ENCODE measurements at regions not wholly inside any gene's neighbourhood (a gene's known extent, or its start where the extent isn't known, plus 50 kb on each side); places are given as distances from the start of the nearest gene placed in this dataset.

GRCh38 chr16:77617996-77618395 is 104.3 kb upstream of the NUDT7 start:
- Histone ChIP-seq H3K27ac (ENCODE audit: low read depth, low read length) (no peak overlapping the region), H3K9ac (ENCODE audit: low read length) (no peak overlapping the region), H3K4me1 (ENCODE audit: control insufficient read depth, insufficient read depth, low read length) (no peaks in the 10 kb centered on the region), H3K27me3 (ENCODE audit: control insufficient read depth, insufficient read depth, low read length) (no peaks in the 10 kb centered on the region), H3K9me3 (ENCODE audit: control insufficient read depth, insufficient read depth, low read depth, low read length) (no peaks in the 10 kb centered on the region), H3K4me3 (ENCODE audit: low read depth, low read length) (no peak overlapping the region), H3K36me3 (ENCODE audit: control insufficient read depth, insufficient read depth, low read length) (no peaks in the 10 kb centered on the region)

GRCh38 chr16:77618951-77619350 is 103.4 kb upstream of the NUDT7 start:
- Histone ChIP-seq H3K9me3 (ENCODE audit: control insufficient read depth, insufficient read depth, low read depth, low read length) (no peaks in the 10 kb centered on the region), H3K4me3 (ENCODE audit: low read depth, low read length) (no peak overlapping the region), H3K27me3 (ENCODE audit: control insufficient read depth, insufficient read depth, low read length) (no peaks in the 10 kb centered on the region), H3K4me1 (ENCODE audit: control insufficient read depth, insufficient read depth, low read length) (no peaks in the 10 kb centered on the region), H3K27ac (ENCODE audit: low read depth, low read length) (no peak overlapping the region), H3K36me3 (ENCODE audit: control insufficient read depth, insufficient read depth, low read length) (no peaks in the 10 kb centered on the region), H3K9ac (ENCODE audit: low read length) (no peak overlapping the region)

GRCh38 chr16:77624085-77624484 is 98.2 kb upstream of the NUDT7 start:
- no peaks in the 10 kb centered on the region for H3K9me3 ChIP-seq (ENCODE audit: control insufficient read depth, insufficient read depth, low read depth, low read length)
- no peak overlapping the region for H3K9ac ChIP-seq (ENCODE audit: low read length)
- H3K4me1 ChIP-seq (ENCODE audit: control insufficient read depth, insufficient read depth, low read length) = no peaks in the 10 kb centered on the region
- no peak overlapping the region for H3K27ac ChIP-seq (ENCODE audit: low read depth, low read length)
- no peaks in the 10 kb centered on the region for H3K36me3 ChIP-seq (ENCODE audit: control insufficient read depth, insufficient read depth, low read length)
- no peak overlapping the region for H3K4me3 ChIP-seq (ENCODE audit: low read depth, low read length)
- H3K27me3 ChIP-seq (ENCODE audit: control insufficient read depth, insufficient read depth, low read length) = no peaks in the 10 kb centered on the region

GRCh38 chr16:77636615-77637014 is 85.7 kb upstream of the NUDT7 start:
- H3K4me1 ChIP-seq (ENCODE audit: control insufficient read depth, insufficient read depth, low read length) = no peaks in the 10 kb centered on the region
- no peak overlapping the region for H3K27ac ChIP-seq (ENCODE audit: low read depth, low read length)
- H3K36me3 ChIP-seq (ENCODE audit: control insufficient read depth, insufficient read depth, low read length) = no peaks in the 10 kb centered on the region
- H3K27me3 ChIP-seq (ENCODE audit: control insufficient read depth, insufficient read depth, low read length) = no peaks in the 10 kb centered on the region
- no peak overlapping the region for H3K9ac ChIP-seq (ENCODE audit: low read length)
- no peaks in the 10 kb centered on the region for H3K9me3 ChIP-seq (ENCODE audit: control insufficient read depth, insufficient read depth, low read depth, low read length)
- H3K4me3 ChIP-seq (ENCODE audit: low read depth, low read length) = no peak overlapping the region

DNA sequence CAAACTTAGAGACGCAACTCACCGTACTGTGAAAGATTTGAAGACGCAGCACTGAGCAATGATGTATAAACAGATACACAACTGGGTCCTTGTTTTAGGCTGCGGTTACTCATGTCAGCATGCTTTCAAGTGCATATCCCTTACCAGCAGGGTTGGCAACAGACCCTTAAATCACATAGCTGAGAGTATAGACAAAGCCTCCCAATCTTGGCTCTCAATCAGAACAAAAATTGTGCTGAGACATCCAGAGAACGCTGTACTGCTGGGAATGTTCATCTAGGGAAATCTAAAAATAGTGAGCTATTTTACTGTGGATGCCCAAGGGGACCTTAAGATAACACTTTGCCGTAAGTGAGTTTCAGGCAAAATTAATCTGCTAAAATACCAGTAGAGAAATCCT is 84.4 kb upstream of the NUDT7 start:
- Histone ChIP-seq H3K27me3 (ENCODE audit: control insufficient read depth, insufficient read depth, low read length) (no peaks in the 10 kb centered on the region), H3K27ac (ENCODE audit: low read depth, low read length) (no peak overlapping the region), H3K4me3 (ENCODE audit: low read depth, low read length) (no peak overlapping the region), H3K36me3 (ENCODE audit: control insufficient read depth, insufficient read depth, low read length) (no peaks in the 10 kb centered on the region), H3K4me1 (ENCODE audit: control insufficient read depth, insufficient read depth, low read length) (no peaks in the 10 kb centered on the region), H3K9ac (ENCODE audit: low read length) (no peak overlapping the region), H3K9me3 (ENCODE audit: control insufficient read depth, insufficient read depth, low read depth, low read length) (no peaks in the 10 kb centered on the region)

DNA sequence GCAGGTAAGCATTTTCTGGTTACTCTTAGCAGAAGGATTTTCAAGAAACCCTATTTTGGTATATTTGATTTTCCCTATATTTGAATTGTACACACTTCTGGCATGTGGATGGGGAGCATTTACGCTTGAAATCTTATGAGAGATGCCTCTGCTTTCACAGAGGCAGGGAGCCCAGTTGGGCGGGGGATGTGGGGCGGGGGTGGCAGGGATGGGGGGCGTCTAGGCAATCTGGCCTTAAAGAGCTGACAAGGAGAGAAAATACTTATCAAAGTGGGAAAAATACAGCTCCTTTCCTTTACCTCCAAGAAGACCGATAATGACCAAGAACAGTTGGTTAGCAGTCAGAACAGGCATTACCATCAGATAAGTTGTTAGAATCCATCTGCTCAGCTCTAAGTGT is 79.1 kb upstream of the NUDT7 start:
- no peaks in the 10 kb centered on the region for H3K9me3 ChIP-seq (ENCODE audit: control insufficient read depth, insufficient read depth, low read depth, low read length)
- H3K4me3 ChIP-seq (ENCODE audit: low read depth, low read length) = no peak overlapping the region
- no peaks in the 10 kb centered on the region for H3K36me3 ChIP-seq (ENCODE audit: control insufficient read depth, insufficient read depth, low read length)
- H3K27me3 ChIP-seq (ENCODE audit: control insufficient read depth, insufficient read depth, low read length) = no peaks in the 10 kb centered on the region
- H3K9ac ChIP-seq (ENCODE audit: low read length) = no peak overlapping the region
- H3K27ac ChIP-seq (ENCODE audit: low read depth, low read length) = no peak overlapping the region
- H3K4me1 ChIP-seq (ENCODE audit: control insufficient read depth, insufficient read depth, low read length) = no peaks in the 10 kb centered on the region

GRCh38 chr16:77645764-77646163 is 76.5 kb upstream of the NUDT7 start:
- Histone ChIP-seq H3K27ac (ENCODE audit: low read depth, low read length) (no peak overlapping the region), H3K9me3 (ENCODE audit: control insufficient read depth, insufficient read depth, low read depth, low read length) (no peaks in the 10 kb centered on the region)

GRCh38 chr16:77647726-77648125 is 74.6 kb upstream of the NUDT7 start:
- Histone ChIP-seq H3K4me1 (ENCODE audit: control insufficient read depth, insufficient read depth, low read length) (no peaks in the 10 kb centered on the region), H3K4me3 (ENCODE audit: low read depth, low read length) (no peak overlapping the region), H3K36me3 (ENCODE audit: control insufficient read depth, insufficient read depth, low read length) (no peaks in the 10 kb centered on the region), H3K9ac (ENCODE audit: low read length) (no peak overlapping the region), H3K27ac (ENCODE audit: low read depth, low read length) (no peak overlapping the region), H3K9me3 (ENCODE audit: control insufficient read depth, insufficient read depth, low read depth, low read length) (no peaks in the 10 kb centered on the region), H3K27me3 (ENCODE audit: control insufficient read depth, insufficient read depth, low read length) (no peaks in the 10 kb centered on the region)

More at GRCh38 chr16:77645764-77646163, 76.5 kb upstream of the NUDT7 start:
- Histone ChIP-seq H3K4me1 (ENCODE audit: control insufficient read depth, insufficient read depth, low read length) (no peaks in the 10 kb centered on the region), H3K27me3 (ENCODE audit: control insufficient read depth, insufficient read depth, low read length) (no peaks in the 10 kb centered on the region), H3K4me3 (ENCODE audit: low read depth, low read length) (no peak overlapping the region), H3K36me3 (ENCODE audit: control insufficient read depth, insufficient read depth, low read length) (no peaks in the 10 kb centered on the region), H3K9ac (ENCODE audit: low read length) (no peak overlapping the region)

- H3K4me1 ChIP-seq (ENCODE audit: control insufficient read depth, insufficient read depth, low read length) = no peaks in the 10 kb centered on the region
- no peak overlapping the region for H3K4me3 ChIP-seq (ENCODE audit: low read depth, low read length)
- no peak overlapping the region for H3K9ac ChIP-seq (ENCODE audit: low read length)
- no peaks in the 10 kb centered on the region for H3K36me3 ChIP-seq (ENCODE audit: control insufficient read depth, insufficient read depth, low read length)
- H3K27me3 ChIP-seq (ENCODE audit: control insufficient read depth, insufficient read depth, low read length) = no peaks in the 10 kb centered on the region
- H3K9me3 ChIP-seq (ENCODE audit: control insufficient read depth, insufficient read depth, low read depth, low read length) = no peaks in the 10 kb centered on the region
- no peak overlapping the region for H3K27ac ChIP-seq (ENCODE audit: low read depth, low read length)
These were observed 71.6 kb upstream of the NUDT7 start for GRCh38 chr16:77650761-77651160.

DNA sequence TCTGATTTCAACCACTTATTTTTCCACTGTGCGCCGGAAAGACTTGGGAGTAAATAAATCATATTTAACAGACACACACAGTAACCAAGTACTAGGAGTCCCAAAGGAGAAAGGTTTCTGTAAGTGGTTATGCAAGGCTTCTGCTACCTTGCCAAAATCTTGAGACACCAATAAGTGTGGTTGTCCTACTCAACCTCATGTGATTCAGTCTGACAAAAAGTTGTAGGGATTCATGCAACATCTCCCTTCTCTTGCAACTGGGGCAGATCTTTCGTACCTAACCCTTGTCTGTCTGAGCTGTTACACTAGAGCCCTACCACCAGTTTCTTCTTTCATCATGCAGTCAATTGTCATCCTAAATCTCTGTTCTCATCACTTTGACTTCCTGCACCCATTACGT is 69.9 kb upstream of the NUDT7 start:
- no peak overlapping the region for H3K27ac ChIP-seq (ENCODE audit: low read depth, low read length)
- H3K27me3 ChIP-seq (ENCODE audit: control insufficient read depth, insufficient read depth, low read length) = no peaks in the 10 kb centered on the region
- no peaks in the 10 kb centered on the region for H3K36me3 ChIP-seq (ENCODE audit: control insufficient read depth, insufficient read depth, low read length)
- H3K4me3 ChIP-seq (ENCODE audit: low read depth, low read length) = no peak overlapping the region
- no peak overlapping the region for H3K9ac ChIP-seq (ENCODE audit: low read length)
- no peaks in the 10 kb centered on the region for H3K4me1 ChIP-seq (ENCODE audit: control insufficient read depth, insufficient read depth, low read length)
- H3K9me3 ChIP-seq (ENCODE audit: control insufficient read depth, insufficient read depth, low read depth, low read length) = no peaks in the 10 kb centered on the region

GRCh38 chr16:77657016-77657415 is 65.3 kb upstream of the NUDT7 start:
- Histone ChIP-seq H3K27me3 (ENCODE audit: control insufficient read depth, insufficient read depth, low read length) (no peaks in the 10 kb centered on the region), H3K27ac (ENCODE audit: low read depth, low read length) (no peak overlapping the region), H3K9ac (ENCODE audit: low read length) (no peak overlapping the region), H3K9me3 (ENCODE audit: control insufficient read depth, insufficient read depth, low read depth, low read length) (no peaks in the 10 kb centered on the region), H3K4me1 (ENCODE audit: control insufficient read depth, insufficient read depth, low read length) (no peaks in the 10 kb centered on the region), H3K36me3 (ENCODE audit: control insufficient read depth, insufficient read depth, low read length) (no peaks in the 10 kb centered on the region), H3K4me3 (ENCODE audit: low read depth, low read length) (no peak overlapping the region)

DNA sequence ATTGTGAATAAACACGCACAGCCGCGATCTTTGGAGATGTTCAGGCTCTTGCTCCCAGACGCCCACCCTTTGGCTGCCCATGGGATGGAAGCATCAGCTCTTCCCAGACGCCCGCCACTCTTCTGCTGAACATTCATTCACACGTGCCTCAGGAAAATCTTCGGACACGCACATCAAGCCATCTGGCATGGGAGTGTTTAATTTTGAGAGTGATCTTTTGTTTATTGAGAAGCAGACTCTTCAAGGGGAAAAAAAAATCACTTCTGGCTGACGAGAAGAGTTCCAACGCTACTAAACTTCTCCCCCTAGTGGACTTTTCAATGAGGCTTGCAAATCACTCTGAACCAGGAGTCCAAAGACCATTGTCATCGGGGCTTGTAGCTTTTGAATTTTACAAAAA is 62.0 kb upstream of the NUDT7 start:
- H3K27ac ChIP-seq (ENCODE audit: low read depth, low read length) = no peak overlapping the region
- peaks cover 8% of the 10 kb centered on the region for H3K9me3 ChIP-seq (ENCODE audit: control insufficient read depth, insufficient read depth, low read depth, low read length)
- H3K4me1 ChIP-seq (ENCODE audit: control insufficient read depth, insufficient read depth, low read length) = no peaks in the 10 kb centered on the region
- no peaks in the 10 kb centered on the region for H3K36me3 ChIP-seq (ENCODE audit: control insufficient read depth, insufficient read depth, low read length)
- H3K4me3 ChIP-seq (ENCODE audit: low read depth, low read length) = no peak overlapping the region
- no peak overlapping the region for H3K9ac ChIP-seq (ENCODE audit: low read length)
- H3K27me3 ChIP-seq (ENCODE audit: control insufficient read depth, insufficient read depth, low read length) = no peaks in the 10 kb centered on the region

Measured in HUES6 (cell line).